NOMO-1 treated with DMSO at 0.1 percent for 48 hours (cell line): ENCODE measurements at regions not wholly inside any gene's neighbourhood (a gene's known extent, or its start where the extent isn't known, plus 50 kb on each side); places are given as distances from the start of the nearest gene placed in this dataset.

ENCODE experiments used
- DNase-seq: peaks from one replicate; lab custom pipeline; 2025; ENCODE audit not compliant: unreplicated experiment; lab: John Stamatoyannopoulos, UW

- DNase-seq = no peak
Measured at GRCh38 chr9:95822583-95823431, 52.7 kb upstream of the ERCC6L2 start.

- DNase-seq = no peak
Measured at GRCh38 chr9:95822015-95822414, 53.5 kb upstream of the ERCC6L2 start.

GRCh38 chr9:95820074-95820473, 55.4 kb upstream of the ERCC6L2 start:
- DNase-seq = no peak

GRCh38 chr9:95819636-95820035, 55.9 kb upstream of the ERCC6L2 start:
- DNase-seq = no peak

GRCh38 chr9:95817205-95817604, 58.3 kb upstream of the ERCC6L2 start:
- DNase-seq = no peak

GRCh38 chr9:95816716-95817115, 58.8 kb upstream of the ERCC6L2 start:
- no peak for DNase-seq

GRCh38 chr9:95815961-95816360, 59.5 kb upstream of the ERCC6L2 start:
- DNase-seq = no peak

GRCh38 chr9:95815133-95815532, 60.4 kb upstream of the ERCC6L2 start:
- no peak for DNase-seq

- DNase-seq = no peak
Measured at GRCh38 chr9:95813923-95814322, 61.6 kb upstream of the ERCC6L2 start.

- no peak for DNase-seq
Measured at GRCh38 chr9:95810814-95811213, 64.7 kb upstream of the ERCC6L2 start.

GRCh38 chr9:95810133-95810532, 65.4 kb upstream of the ERCC6L2 start:
- no peak for DNase-seq

- no peak for DNase-seq
Measured at GRCh38 chr9:95809686-95810085, 65.8 kb upstream of the ERCC6L2 start.

GRCh38 chr9:95808011-95808410, 67.5 kb upstream of the ERCC6L2 start:
- no peak for DNase-seq

GRCh38 chr9:95807326-95807947, 68.1 kb upstream of the ERCC6L2 start:
- no peak for DNase-seq

GRCh38 chr9:95803197-95803596, 72.3 kb upstream of the ERCC6L2 start:
- no peak for DNase-seq

- no peak for DNase-seq
Measured at GRCh38 chr9:95801797-95802196, 73.7 kb upstream of the ERCC6L2 start.

- no peak for DNase-seq
Measured at GRCh38 chr9:95796029-95796428, 79.5 kb upstream of the ERCC6L2 start.

- DNase-seq = no peak
Measured at GRCh38 chr9:95793924-95794828, 81.3 kb upstream of the ERCC6L2 start.

GRCh38 chr9:95791695-95792094, 83.8 kb upstream of the ERCC6L2 start:
- no peak for DNase-seq

GRCh38 chr9:95791286-95791685, 84.2 kb upstream of the ERCC6L2 start:
- no peak for DNase-seq

- DNase-seq = no peak
Measured at GRCh38 chr9:95788521-95788991, 86.9 kb upstream of the ERCC6L2 start.
